ENCODE measurements at regions not wholly inside any gene's neighbourhood (a gene's known extent, or its start where the extent isn't known, plus 50 kb on each side); places are given as distances from the start of the nearest gene placed in this dataset.
"Not testable (repeated sequence)": the region's sequence is repeated elsewhere in the genome, so short reads cannot be mapped to it uniquely, and the experiment has no call there.

- 36 to 100% (median 93%) methylated on average over 1 to 3 of the region's 3 CpGs; no CpG with 5 or more reads in 2 of the 10 experiments for whole genome bisulfite sequencing, 10 experiments
- Histone ChIP-seq H3K4me3 (no peak overlapping the region), H3K4me1 (replicated peaks in 1 of 2) (peaks cover 30 to 34% of the 10 kb centered on the region in 2 donors), H3K27ac (no peak overlapping the region)
- in situ Hi-C loops (cut with MboI; ENCODE audit: low pct_unique_long_range_greater_than_20kb in 2 of 9, low sequenced_read_pairs in 9 of 9, unreplicated experiment in 9 of 9) = loop anchor here in 1 of 9 experiments (25.0 kb wide), 1 partner anchor 155 kb away; no protein-coding TSS in a partner anchor
- ATAC-seq (replicated peaks in 6 of 8) = no peak
Observed at GRCh38 chr2:173567493-173567892, 212.8 kb downstream of the CDCA7 start.

DNA sequence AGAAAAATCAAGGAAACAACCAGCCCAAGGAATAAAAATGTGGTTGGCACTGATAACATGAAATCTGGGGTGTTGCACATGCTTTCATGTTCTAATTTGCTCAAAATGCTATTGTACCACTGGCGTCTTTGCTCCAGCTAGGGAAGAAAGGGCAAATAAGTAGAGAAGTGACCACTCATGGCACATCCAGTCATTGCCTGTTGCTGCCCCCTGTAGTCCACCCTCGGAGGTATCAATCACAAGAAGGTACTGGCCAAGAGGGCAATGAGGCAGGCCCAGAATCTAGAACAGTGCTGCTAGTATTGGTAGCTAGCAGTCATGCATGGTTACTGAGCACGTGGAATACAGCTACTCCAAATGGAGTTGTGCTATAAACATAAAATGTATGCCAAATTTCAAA, 213.4 kb downstream of the CDCA7 start:
- ATAC-seq (replicated peaks in 6 of 8) = peak in 4 of 8 experiments; percentile 61 to 78 (median 76)
- H3K27ac ChIP-seq = no peak overlapping the region
- peaks cover 33 to 38% of the 10 kb centered on the region in 2 donors for H3K4me1 ChIP-seq (replicated peaks in 1 of 2)
- H3K4me3 ChIP-seq = no peak overlapping the region
- WGBS, 10 experiments = 20 to 100% (median 66%) methylated on average over 1 to 3 of the region's 3 CpGs; no CpG with 5 or more reads in 1 of the 10 experiments
- in situ Hi-C loops (cut with MboI; ENCODE audit: low pct_unique_long_range_greater_than_20kb in 2 of 9, low sequenced_read_pairs in 9 of 9, unreplicated experiment in 9 of 9) = loop anchor here in 1 of 9 experiments (25.0 kb wide), 1 partner anchor 156 kb away; no protein-coding TSS in a partner anchor

DNA sequence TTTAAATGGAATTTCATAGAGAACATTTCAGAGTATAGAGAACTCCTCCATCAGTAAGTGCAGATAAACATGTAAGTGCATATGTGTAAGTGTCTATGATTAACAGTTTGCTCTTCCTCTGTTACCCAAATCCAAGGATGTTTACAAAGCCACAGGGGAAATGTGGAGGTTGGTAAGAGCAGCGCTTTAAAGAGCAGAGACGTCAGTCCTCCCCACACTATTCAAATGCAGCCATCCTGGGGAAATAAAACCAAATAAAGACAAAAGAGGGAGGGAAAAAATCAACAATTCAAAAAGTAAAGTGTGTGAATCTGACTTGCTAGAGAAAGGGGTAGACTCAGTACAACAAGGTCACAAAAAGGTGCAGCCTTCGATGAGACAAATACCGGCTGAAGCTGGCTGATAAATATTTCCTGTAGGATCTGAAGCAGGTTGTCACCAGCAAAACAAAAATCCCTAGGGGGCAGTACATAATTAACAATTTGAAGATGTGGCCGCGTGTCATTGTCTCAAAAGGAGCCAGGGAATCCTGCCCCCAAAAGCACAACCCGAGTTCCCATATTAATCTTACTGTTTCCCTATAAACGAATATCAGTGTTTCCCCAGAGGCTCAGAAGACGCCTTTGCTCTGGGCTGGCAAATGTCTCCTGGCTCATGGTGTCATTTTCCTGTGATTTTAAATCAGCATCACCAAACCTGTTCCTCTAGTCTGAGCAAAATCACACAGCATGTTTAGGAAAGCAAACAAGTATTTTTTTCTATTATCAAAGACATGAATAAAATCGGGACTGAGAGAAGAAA, 216.5 kb downstream of the CDCA7 start:
- H3K4me3 ChIP-seq = peak overlapping the region in 1 of 5 donors; percentile 5
- WGBS, 10 experiments = 0 to 33% (median 12%) methylated on average over 1 to 10 of the region's 10 CpGs
- H3K27ac ChIP-seq = peak overlapping the region; percentile 44 to 51
- peaks cover 29 to 32% of the 10 kb centered on the region in 2 donors for H3K4me1 ChIP-seq (replicated peaks in 1 of 2)
- ATAC-seq (replicated peaks in 6 of 8) = peak; percentile 55 to 89 (median 83)
- in situ Hi-C loops (cut with MboI; ENCODE audit: low pct_unique_long_range_greater_than_20kb in 2 of 9, low sequenced_read_pairs in 9 of 9, unreplicated experiment in 9 of 9) = loop anchor here in 1 of 9 experiments (25.0 kb wide), 1 partner anchor 159 kb away; no protein-coding TSS in a partner anchor

DNA sequence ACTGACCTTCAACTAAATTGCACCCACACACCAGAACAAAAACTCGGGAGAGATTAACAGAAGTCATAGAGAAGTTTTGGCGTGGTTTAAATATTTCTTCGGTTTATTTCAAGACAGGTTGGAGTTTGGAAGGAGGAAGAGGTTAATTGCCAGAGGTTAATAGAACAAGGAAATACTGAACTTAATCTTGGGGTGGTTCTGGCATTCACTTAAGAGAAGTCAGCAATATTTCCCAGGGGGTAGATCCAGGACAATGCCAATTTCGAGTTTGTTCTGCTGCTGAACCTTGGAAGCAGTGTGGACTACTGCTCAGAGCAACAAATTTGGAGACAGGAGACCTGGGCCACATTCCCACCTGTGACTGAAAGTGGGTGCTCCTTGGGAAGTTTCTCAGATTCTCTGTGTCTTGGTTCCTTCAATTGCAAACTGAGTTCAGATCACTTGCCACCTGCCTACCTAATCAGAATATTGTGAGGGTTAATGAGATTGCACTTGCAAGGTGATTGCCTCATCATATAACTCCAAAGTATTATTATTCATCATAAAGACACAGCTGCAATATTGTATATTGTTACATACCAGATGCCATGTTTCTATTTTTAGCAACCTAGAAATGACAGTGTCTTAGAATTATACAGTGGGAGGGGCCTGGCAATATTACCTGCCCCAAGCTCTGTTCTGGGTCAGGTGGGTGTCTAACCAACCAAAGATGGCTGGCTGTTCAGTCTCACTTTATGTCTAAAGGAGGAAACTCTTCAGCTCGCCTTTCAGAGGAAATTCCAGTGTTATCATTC, 217.4 kb downstream of the CDCA7 start:
- in situ Hi-C loops (cut with MboI; ENCODE audit: low pct_unique_long_range_greater_than_20kb in 2 of 9, low sequenced_read_pairs in 9 of 9, unreplicated experiment in 9 of 9) = loop anchor here in 1 of 9 experiments (25.0 kb wide), 1 partner anchor 160 kb away; no protein-coding TSS in a partner anchor
- WGBS, 10 experiments = 23 to 95% (median 58%) methylated on average over 2 to 4 of the region's 5 CpGs
- ATAC-seq (replicated peaks in 6 of 8) = peak in 2 of 8 experiments; percentile 28 to 48
- peak overlapping the region; percentile 3 to 51 for H3K27ac ChIP-seq
- peaks cover 29 to 32% of the 10 kb centered on the region in 2 donors for H3K4me1 ChIP-seq (replicated peaks in 1 of 2)
- no peak overlapping the region for H3K4me3 ChIP-seq

- 20 to 100% (median 100%) methylated on average over 1 of the region's 1 CpG; no CpG with 5 or more reads in 5 of the 10 experiments for WGBS, 10 experiments
- Histone ChIP-seq H3K4me3 (no peak overlapping the region), H3K27ac (no peak overlapping the region), H3K4me1 (replicated peaks in 1 of 2) (peaks cover 29 to 32% of the 10 kb centered on the region in 2 donors)
- no peak for ATAC-seq (replicated peaks in 6 of 8)
- in situ Hi-C loops (cut with MboI; ENCODE audit: low pct_unique_long_range_greater_than_20kb in 2 of 9, low sequenced_read_pairs in 9 of 9, unreplicated experiment in 9 of 9) = loop anchor here in 1 of 9 experiments (25.0 kb wide), 1 partner anchor 161 kb away; no protein-coding TSS in a partner anchor
Observed at GRCh38 chr2:173572848-173573247, 218.2 kb downstream of the CDCA7 start.

DNA sequence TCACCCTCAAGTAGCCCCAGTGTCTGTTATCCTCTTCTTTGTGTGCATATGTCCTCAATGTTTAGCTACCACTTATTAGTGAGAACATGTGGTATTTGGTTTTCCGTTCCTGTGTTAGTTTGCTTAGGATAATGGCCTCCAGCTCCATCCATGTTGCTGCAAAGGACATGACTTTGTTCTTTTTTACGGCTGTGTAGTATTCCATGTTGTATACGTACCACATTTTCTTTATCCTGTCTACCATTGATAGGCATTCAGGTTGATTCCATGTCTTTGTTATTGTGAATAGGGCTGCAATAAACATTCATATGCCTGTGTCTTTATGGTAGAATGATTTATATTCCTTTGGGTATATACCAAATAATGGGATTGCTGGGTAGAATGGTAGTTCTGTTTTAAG, 219.1 kb downstream of the CDCA7 start:
- 83 to 100% (median 94%) methylated on average over 1 to 3 of the region's 3 CpGs; no CpG with 5 or more reads in 3 of the 10 experiments for WGBS, 10 experiments
- in situ Hi-C loops (cut with MboI; ENCODE audit: low pct_unique_long_range_greater_than_20kb in 2 of 9, low sequenced_read_pairs in 9 of 9, unreplicated experiment in 9 of 9) = loop anchor here in 1 of 9 experiments (25.0 kb wide), 1 partner anchor 161 kb away; no protein-coding TSS in a partner anchor

GRCh38 chr2:173574324-173575112, 219.8 kb downstream of the CDCA7 start:
- peak in 2 of 8 experiments; percentile 37 to 57 for ATAC-seq (replicated peaks in 6 of 8)
- in situ Hi-C loops (cut with MboI; ENCODE audit: low pct_unique_long_range_greater_than_20kb in 2 of 9, low sequenced_read_pairs in 9 of 9, unreplicated experiment in 9 of 9) = loop anchor here in 1 of 9 experiments (25.0 kb wide), 2 partner anchors 162 to 163 kb away; no protein-coding TSS in a partner anchor
- Histone ChIP-seq H3K4me3 (no peak overlapping the region), H3K4me1 (replicated peaks in 1 of 2) (peaks cover 29 to 32% of the 10 kb centered on the region in 2 donors), H3K27ac (no peak overlapping the region)
- 45 to 100% (median 71%) methylated on average over 1 to 4 of the region's 4 CpGs for WGBS, 10 experiments

More for the DNA sequence above, 219.1 kb downstream of the CDCA7 start:
- H3K27ac ChIP-seq; H3K4me3 ChIP-seq; ATAC-seq (replicated peaks in 6 of 8): not testable (repeated sequence)
- peaks cover 29 to 32% of the 10 kb centered on the region in 2 donors for H3K4me1 ChIP-seq (replicated peaks in 1 of 2)

DNA sequence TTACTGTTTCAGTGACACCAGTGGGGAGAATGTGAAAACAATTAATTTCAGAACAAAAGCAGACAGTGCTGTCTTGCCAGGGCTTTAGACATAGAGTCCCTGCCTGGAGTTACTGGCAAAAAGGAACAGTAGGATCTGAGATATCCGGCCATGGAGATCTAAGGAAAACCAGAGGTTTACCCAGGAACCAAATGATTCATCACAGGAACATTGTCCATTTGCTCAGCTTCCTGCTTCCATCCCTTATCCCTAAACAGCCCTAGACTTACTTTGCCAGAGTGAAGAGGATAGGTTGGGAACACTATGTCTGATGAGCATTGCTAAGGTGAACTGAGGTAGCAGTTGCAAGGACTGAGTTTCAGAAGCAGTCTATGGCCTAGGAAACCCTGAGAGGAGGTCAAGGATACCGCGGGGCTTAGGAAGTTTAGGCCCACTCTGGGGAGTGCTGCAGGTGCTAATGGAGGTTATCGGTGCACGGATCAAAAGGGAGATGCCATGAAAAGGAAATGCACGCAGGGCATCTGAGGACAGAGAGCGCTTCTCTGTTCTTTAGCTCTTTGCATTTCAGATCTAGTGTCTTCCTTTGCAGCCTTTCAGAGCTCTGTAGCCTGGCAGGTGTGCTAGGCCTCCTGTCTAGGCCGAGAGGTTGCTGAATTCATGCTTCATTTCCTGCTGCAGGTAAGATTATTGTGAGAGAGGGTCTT, 223.9 kb downstream of the CDCA7 start:
- Histone ChIP-seq H3K27ac (no peak overlapping the region), H3K4me3 (no peak overlapping the region), H3K4me1 (replicated peaks in 1 of 2) (peaks cover 0 to 13% of the 10 kb centered on the region in 2 donors)
- 67 to 100% (median 90%) methylated on average over 1 to 7 of the region's 8 CpGs; no CpG with 5 or more reads in 2 of the 10 experiments for WGBS, 10 experiments
- in situ Hi-C loops (cut with MboI; ENCODE audit: low pct_unique_long_range_greater_than_20kb in 2 of 9, low sequenced_read_pairs in 9 of 9, unreplicated experiment in 9 of 9) = loop anchor here in 1 of 9 experiments (25.0 kb wide), 1 partner anchor 159 kb away; no protein-coding TSS in a partner anchor
- ATAC-seq (replicated peaks in 6 of 8) = no peak

DNA sequence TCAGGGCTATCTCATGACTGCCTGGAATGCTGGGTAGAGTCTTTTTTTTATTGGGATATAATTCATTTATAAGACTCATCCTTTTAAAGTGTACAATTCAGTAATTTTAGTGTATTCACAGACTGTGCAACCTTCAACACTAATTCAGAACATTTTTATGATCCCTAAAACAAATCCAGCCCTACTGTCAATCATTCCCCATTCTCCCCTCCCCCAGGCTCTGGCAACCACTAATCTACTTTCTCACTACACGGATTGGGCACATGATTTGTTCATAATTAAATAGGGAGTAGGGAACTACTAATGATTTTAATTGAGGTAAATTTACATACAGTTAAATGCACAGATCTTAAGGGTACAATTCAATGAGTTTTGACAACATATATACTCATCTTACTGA, 225.7 kb downstream of the CDCA7 start:
- no peak for ATAC-seq (replicated peaks in 6 of 8)
- Histone ChIP-seq H3K4me1 (replicated peaks in 1 of 2) (peaks cover 0 to 29% of the 10 kb centered on the region in 2 donors), H3K27ac (no peak overlapping the region), H3K4me3 (no peak overlapping the region)
- in situ Hi-C loops (cut with MboI; ENCODE audit: low pct_unique_long_range_greater_than_20kb in 2 of 9, low sequenced_read_pairs in 9 of 9, unreplicated experiment in 9 of 9) = loop anchor here in 1 of 9 experiments (25.0 kb wide), 1 partner anchor 157 kb away; no protein-coding TSS in a partner anchor
- 83 to 100% (median 100%) methylated on average over 1 of the region's 1 CpG; no CpG with 5 or more reads in 4 of the 10 experiments for WGBS, 10 experiments

- in situ Hi-C loops (cut with MboI; ENCODE audit: low pct_unique_long_range_greater_than_20kb in 2 of 9, low sequenced_read_pairs in 9 of 9, unreplicated experiment in 9 of 9) = loop anchor here in 1 of 9 experiments (25.0 kb wide), 1 partner anchor 156 kb away; no protein-coding TSS in a partner anchor
- Histone ChIP-seq H3K4me3 (no peak overlapping the region), H3K27ac (no peak overlapping the region), H3K4me1 (replicated peaks in 1 of 2) (peaks cover 0 to 35% of the 10 kb centered on the region in 2 donors)
- no peak for ATAC-seq (replicated peaks in 6 of 8)
Observed at GRCh38 chr2:173580956-173581355, 226.3 kb downstream of the CDCA7 start.

DNA sequence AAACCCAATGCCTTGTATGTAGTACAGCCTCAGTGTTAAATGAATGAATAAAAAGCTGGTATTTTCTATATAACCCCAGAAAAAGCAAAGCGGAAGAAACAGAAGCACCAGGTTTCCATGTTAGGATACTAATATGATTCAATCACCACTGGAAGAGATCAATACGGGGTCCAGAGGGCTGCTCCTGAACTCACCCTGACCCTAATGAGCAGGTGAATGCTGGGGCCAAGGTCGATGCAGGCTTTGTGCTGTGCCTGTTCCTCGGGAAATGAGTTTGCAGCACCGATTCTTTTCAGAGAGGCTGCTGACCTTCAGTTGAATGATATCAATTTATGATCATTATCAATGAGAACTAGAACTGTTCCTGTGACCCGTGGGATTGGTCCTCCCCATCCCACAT, 228.5 kb downstream of the CDCA7 start:
- Histone ChIP-seq H3K27ac (peak overlapping the region in 1 of 2 donors; percentile 31), H3K4me1 (replicated peaks in 1 of 2) (peaks cover 0 to 36% of the 10 kb centered on the region in 2 donors), H3K4me3 (no peak overlapping the region)
- 36 to 80% (median 60%) methylated on average over 1 to 5 of the region's 6 CpGs; no CpG with 5 or more reads in 2 of the 10 experiments for WGBS, 10 experiments
- ATAC-seq (replicated peaks in 6 of 8) = peak in 3 of 8 experiments; percentile 24 to 33 (median 32)
- in situ Hi-C loops (cut with MboI; ENCODE audit: low pct_unique_long_range_greater_than_20kb in 2 of 9, low sequenced_read_pairs in 9 of 9, unreplicated experiment in 9 of 9) = loop anchor here in 1 of 9 experiments (25.0 kb wide), 1 partner anchor 154 kb away; no protein-coding TSS in a partner anchor
